PC-9 (cell line): ENCODE measurements at regions not wholly inside any gene's neighbourhood (a gene's known extent, or its start where the extent isn't known, plus 50 kb on each side); places are given as distances from the start of the nearest gene placed in this dataset.

Experiments
- BruUV-seq: library from RNA; stranded (reverse); fragments of 400-500 nt; replicated peaks from 2 replicates; lab custom pipeline; 2021; lab: Mats Ljungman, UMichigan
- CTCF ChIA-PET: fragments of 300-600 bp; sonication (Branson Sonifier 250); formaldehyde crosslinking; loops from one replicate; lab custom pipeline; 2022; ENCODE audit warnings: antibody characterized with exemption; lab: Charles Lee
- POLR2A ChIA-PET: fragments of 300-600 bp; sonication (Branson Sonifier 250); formaldehyde crosslinking; loops from one replicate; lab custom pipeline; 2022; ENCODE audit warnings: antibody characterized with exemption; ENCODE audit not compliant: unreplicated experiment; lab: Charles Lee
- DNase-seq, 2 experiments: peaks; one replicate each; pipeline versions ENCODE4 v3.0.0 to v3.0.0-alpha.2; 2015 to 2022; ENCODE audit warnings: mixed read lengths in 1 of 2
- H2AFZ ChIP-seq: fragments of 200-600 bp; sonication (generic); 2 replicates; pipeline ENCODE4 v1.8.1; 2017; ENCODE audit warnings: antibody characterized with exemption
- H3F3A ChIP-seq: fragments of 200-600 bp; sonication (generic); 2 replicates; pipeline ENCODE4 v1.8.1; 2017; ENCODE audit warnings: antibody characterized with exemption, mild to moderate bottlenecking, low read depth; ENCODE audit not compliant: insufficient read depth
- H3K27ac ChIP-seq: fragments of 200-600 bp; sonication (generic); 2 replicates; pipeline ENCODE4 v1.6.1; 2016; ENCODE audit warnings: mixed run types
- H3K27me3 ChIP-seq: fragments of 200-600 bp; sonication (generic); 2 replicates; pipeline ENCODE4 v1.6.1; 2016; ENCODE audit warnings: low read depth, mixed run types; ENCODE audit not compliant: insufficient read depth
- H3K36me3 ChIP-seq: fragments of 200-600 bp; sonication (generic); 2 replicates; pipeline ENCODE4 v1.6.1; 2016; ENCODE audit warnings: low read depth, mixed run types
- H3K4me1 ChIP-seq: fragments of 200-600 bp; sonication (generic); replicated peaks from 2 replicates; pipeline ENCODE4 v1.6.1; 2016; ENCODE audit warnings: mixed run types; ENCODE audit not compliant: insufficient read depth
- H3K4me2 ChIP-seq: fragments of 200-600 bp; sonication (generic); 2 replicates; pipeline ENCODE4 v1.6.1; 2017; ENCODE audit warnings: mixed run types
- H3K4me3 ChIP-seq: fragments of 200-600 bp; sonication (generic); 2 replicates; pipeline ENCODE4 v1.6.1; 2016; ENCODE audit warnings: mixed run types
- H3K79me2 ChIP-seq: fragments of 200-600 bp; sonication (generic); 2 replicates; pipeline ENCODE4 v1.6.1; 2017; ENCODE audit warnings: low read depth, mixed run types
- H3K9me2 ChIP-seq: fragments of 200-600 bp; sonication (generic); 2 replicates; pipeline ENCODE4 v1.8.1; 2017; ENCODE audit warnings: mild to moderate bottlenecking; ENCODE audit not compliant: insufficient read depth
- H3K9me3 ChIP-seq: fragments of 200-600 bp; sonication (generic); 2 replicates; pipeline ENCODE4 v1.8.1; 2016; ENCODE audit warnings: low read depth; ENCODE audit not compliant: insufficient read depth
- H4K20me1 ChIP-seq: fragments of 200-600 bp; sonication (generic); 2 replicates; pipeline ENCODE4 v1.8.1; 2017; ENCODE audit not compliant: insufficient read depth
- CTCF ChIP-seq: fragments of 200-600 bp; sonication (generic); conservative IDR thresholded peaks from 2 replicates; pipeline ENCODE4 v1.6.1; 2017; ENCODE audit warnings: mixed run types, antibody characterized with exemption, mild to moderate bottlenecking, moderate library complexity
- EZH2 ChIP-seq: fragments of 200-600 bp; sonication (generic); IDR thresholded peaks from 2 replicates; pipeline ENCODE4 v1.8.0; 2017; ENCODE audit warnings: antibody characterized with exemption, low read depth
- intact Hi-C: fragments of 100-400 bp; cut with micrococcal nuclease; formaldehyde crosslinking; loops from one replicate; pipeline ENCODE4 v1.10.0; 2022; ENCODE audit not compliant: unreplicated experiment

- intact Hi-C loops: no loop called here
- BruUV-seq: no TSS peak
- H3K27me3 ChIP-seq: no peaks in the 10 kb centered on the region
- no peak overlapping the region for H2AFZ ChIP-seq
- no peaks in the 10 kb centered on the region for H3K9me2 ChIP-seq
- H3K79me2 ChIP-seq: no peaks in the 10 kb centered on the region
- DNase-seq: no peak
- peaks cover 22% of the 10 kb centered on the region for H3K4me1 ChIP-seq
- no peaks in the 10 kb centered on the region for H3K36me3 ChIP-seq
- H4K20me1 ChIP-seq: no peaks in the 10 kb centered on the region
- H3K4me3 ChIP-seq: no peak overlapping the region
- POLR2A ChIA-PET: no interaction called here
- H3K4me2 ChIP-seq: no peak overlapping the region
- CTCF ChIA-PET: no interaction called here
- H3K27ac ChIP-seq: no peak overlapping the region
- no peaks in the 10 kb centered on the region for H3K9me3 ChIP-seq
- H3F3A ChIP-seq: peaks cover 13% of the 10 kb centered on the region; the same call in 1 of the 2 replicates
- TF ChIP-seq EZH2 (no peak), CTCF (no peak)
Measured at GRCh38 chr10:118907051-118907450, 122.5 kb upstream of the NANOS1 start.

GRCh38 chr10:118908557-118909256, 120.8 kb upstream of the NANOS1 start:
- Histone ChIP-seq H3K9me2 (no peaks in the 10 kb centered on the region), H2AFZ (no peak overlapping the region)
- CTCF ChIA-PET: interaction anchor here (0.5 kb wide), 2 partner anchors 46 to 76 kb away, joined by 3 to 5 read pairs; no protein-coding TSS in a partner anchor

GRCh38 chr10:118910702-118911101, 118.8 kb upstream of the NANOS1 start:
- ChIA-PET POLR2A (interaction anchor here (0.6 kb wide), 2 partner anchors 8 to 30 kb away, joined by 3 to 4 read pairs; no protein-coding TSS in a partner anchor), CTCF (no interaction called here)
- H3K9me3 ChIP-seq: no peaks in the 10 kb centered on the region
- intact Hi-C loops: loop anchor here (1.0 to 5.0 kb wide), 4 partner anchors 38 to 114 kb away; no protein-coding TSS in a partner anchor
- no peak for DNase-seq
- H2AFZ ChIP-seq: no peak overlapping the region
- peaks cover 25% of the 10 kb centered on the region; the same call in 1 of the 2 replicates for H3F3A ChIP-seq
- no peaks in the 10 kb centered on the region for H3K27me3 ChIP-seq
- no peaks in the 10 kb centered on the region for H4K20me1 ChIP-seq
- no peaks in the 10 kb centered on the region for H3K79me2 ChIP-seq
- peak overlapping the region; percentile 51; the same call in 1 of the 2 replicates for H3K4me2 ChIP-seq
- H3K9me2 ChIP-seq: no peaks in the 10 kb centered on the region
- TF ChIP-seq CTCF (no peak), EZH2 (no peak)
- H3K27ac ChIP-seq: peak overlapping the region; percentile 87
- H3K36me3 ChIP-seq: no peaks in the 10 kb centered on the region
- BruUV-seq: no TSS peak
- H3K4me1 ChIP-seq: peaks cover 41% of the 10 kb centered on the region
- H3K4me3 ChIP-seq: no peak overlapping the region

More at GRCh38 chr10:118908557-118909256, 120.8 kb upstream of the NANOS1 start:
- H3K27me3 ChIP-seq: no peaks in the 10 kb centered on the region
- H3K79me2 ChIP-seq: no peaks in the 10 kb centered on the region
- no peak overlapping the region for H3K4me3 ChIP-seq
- no peaks in the 10 kb centered on the region for H4K20me1 ChIP-seq
- BruUV-seq: no TSS peak
- DNase-seq: no peak
- peaks cover 38% of the 10 kb centered on the region for H3K4me1 ChIP-seq
- intact Hi-C loops: no loop called here
- no peaks in the 10 kb centered on the region for H3K9me3 ChIP-seq
- no peak overlapping the region for H3K4me2 ChIP-seq
- H3K36me3 ChIP-seq: no peaks in the 10 kb centered on the region
- TF ChIP-seq EZH2 (no peak), CTCF (no peak)
- H3F3A ChIP-seq: peaks cover 25% of the 10 kb centered on the region; the same call in 1 of the 2 replicates
- H3K27ac ChIP-seq: no peak overlapping the region
- POLR2A ChIA-PET: no interaction called here
